DMS79 treated with DMSO at 0.1 percent for 48 hours (cell line): ENCODE measurements at regions not wholly inside any gene's neighbourhood (a gene's known extent, or its start where the extent isn't known, plus 50 kb on each side); places are given as distances from the start of the nearest gene placed in this dataset.

Experiments
- DNase-seq: peaks from one replicate; lab custom pipeline; 2025; lab: John Stamatoyannopoulos, UW

DNA sequence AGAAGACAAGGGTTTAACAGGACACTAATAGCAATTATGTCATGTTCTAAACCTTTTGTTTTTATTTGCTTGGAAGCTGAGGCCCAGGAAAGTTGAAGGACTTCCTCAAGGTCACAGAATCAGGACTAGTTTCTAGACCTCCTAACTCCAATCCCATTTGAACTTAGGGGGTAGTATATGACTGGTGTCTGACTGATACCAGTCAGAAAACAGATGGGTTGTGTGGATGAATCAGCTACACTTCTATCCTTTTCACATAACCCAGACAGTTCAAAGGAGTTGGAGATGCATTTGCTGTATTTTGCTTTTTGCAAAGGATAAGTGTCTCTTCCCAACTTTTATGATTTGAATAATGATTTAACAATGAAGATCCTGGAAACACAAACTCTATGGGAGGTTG lies 322.5 kb downstream of the HLX start:
- DNase-seq: no peak

DNA sequence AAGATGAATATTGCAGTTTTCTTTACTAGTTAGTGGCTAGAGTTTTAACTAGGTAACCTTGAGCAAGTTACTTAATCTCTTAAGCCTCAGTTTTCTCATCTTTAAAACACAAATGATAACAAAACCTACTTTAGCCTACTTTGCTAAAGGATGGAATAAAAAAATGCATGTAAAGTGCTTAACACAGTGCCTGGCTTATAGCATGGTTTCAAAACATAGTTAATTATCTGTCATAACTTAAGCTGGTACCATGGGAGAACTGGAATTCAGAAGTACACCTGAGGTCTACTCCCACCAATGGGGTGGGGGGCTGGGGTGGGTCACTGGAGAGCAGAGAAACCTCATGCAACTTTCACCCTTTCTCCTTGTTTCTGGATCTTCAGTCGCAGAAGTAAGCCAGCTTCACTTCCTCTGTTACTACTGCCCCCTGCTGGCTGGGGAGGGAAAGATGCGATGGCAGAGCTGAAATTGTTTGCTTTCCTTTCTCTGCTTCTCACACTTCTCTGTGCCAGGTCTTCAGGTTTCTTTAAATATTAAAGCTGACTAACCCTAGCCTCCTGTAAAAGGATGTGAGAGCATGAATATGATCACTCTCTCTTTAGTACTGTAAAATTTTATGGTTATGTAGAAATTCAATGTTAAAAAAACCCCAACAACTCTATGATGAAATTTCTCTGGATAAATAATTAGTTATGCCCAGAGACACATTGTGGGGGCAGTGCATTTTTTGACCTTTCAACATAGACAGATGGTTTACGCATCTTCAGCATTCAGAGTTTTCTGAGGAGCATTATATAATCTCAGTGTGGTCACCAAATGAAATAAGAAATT lies 324.2 kb downstream of the HLX start:
- no peak for DNase-seq

DNA sequence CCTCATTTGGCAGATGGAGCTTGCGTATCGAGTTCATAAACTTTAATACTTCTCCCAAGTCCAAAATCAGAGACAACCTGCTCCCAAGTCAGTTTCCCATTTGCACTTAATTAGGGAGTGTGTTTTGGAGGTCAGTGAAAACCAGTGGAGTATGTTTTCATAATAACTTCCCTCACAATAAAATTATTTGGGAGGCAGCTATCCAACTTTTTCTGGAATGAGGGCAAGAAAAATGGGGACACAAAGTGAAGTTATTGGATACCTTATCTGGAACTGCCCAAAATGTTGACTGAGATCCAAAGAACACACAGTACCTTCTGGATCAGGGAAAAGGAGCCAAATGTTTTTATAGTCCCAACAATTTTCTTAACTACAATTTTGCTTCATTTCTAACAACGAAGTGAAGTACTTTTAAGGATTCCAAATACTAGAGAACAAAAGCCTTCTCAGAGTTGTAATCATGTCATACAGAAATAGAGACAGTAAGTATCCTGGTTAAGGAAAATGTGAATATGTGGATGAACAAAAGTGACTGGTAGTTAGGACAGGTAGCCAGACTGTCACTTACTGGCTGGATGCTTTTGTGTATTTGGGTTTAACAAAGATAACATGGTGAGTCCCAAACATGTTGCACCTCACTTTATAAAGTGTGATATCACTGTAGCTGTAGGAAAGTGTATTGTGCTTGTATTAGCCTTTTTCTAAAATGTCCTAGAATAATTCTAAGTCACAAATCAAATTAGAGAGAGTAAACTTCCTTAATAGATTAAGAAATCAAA lies 325.0 kb downstream of the HLX start:
- DNase-seq: no peak

DNA sequence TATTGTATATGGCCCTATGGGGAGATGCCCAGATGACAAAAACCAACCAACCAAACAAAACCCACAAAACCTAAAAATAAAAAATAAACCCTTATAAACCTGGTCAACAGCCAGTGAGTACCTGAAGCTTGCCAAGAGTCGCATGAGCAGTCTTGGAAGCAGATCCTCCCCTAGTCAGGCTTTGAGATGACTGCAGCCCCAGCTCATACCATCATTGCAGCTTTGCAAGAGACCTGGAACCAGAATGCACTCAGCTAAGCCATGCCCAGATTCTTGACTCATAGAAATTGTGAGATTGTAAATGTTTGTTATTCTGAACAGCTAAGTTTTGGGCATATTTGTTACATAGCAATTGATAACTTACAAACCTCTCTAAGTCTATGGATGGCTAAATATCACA lies 326.8 kb downstream of the HLX start:
- DNase-seq: no peak

DNA sequence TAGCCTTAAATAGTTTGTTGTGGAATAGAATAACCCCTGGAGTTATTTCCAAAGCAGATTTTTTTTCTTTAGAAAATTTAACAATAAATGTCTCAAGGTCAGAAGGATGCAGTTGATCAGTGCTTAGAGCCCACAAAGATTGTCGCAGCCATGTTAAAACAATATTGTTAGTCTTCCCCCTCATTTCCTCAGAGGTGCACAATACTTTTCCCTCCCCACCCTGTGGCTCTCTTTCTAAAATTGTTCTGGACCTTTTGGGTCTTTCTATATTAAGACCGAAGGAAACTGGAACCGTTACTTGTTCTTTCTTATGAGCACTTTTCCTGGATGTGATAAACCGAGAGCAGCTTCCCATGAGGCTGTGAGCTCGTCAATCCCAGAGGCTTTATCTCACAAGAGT lies 333.7 kb downstream of the HLX start:
- no peak for DNase-seq

DNA sequence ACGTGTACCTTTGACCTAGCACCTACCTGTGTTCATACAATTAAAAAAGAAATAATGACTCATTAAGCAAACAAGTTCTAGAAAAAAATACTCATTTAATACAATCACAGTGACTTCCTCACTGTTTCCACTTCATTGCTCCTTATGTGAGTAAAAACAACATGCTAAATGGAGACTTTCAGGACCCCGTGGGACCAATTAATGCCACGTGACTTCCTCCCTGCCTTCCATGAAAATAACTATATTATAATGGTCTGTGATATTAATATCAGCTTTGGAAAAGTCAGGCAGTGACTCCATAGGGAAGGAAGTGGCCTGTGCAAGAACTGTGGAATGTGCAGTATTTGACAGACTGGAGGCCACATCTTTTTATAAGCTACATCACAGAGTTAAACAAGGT lies 337.8 kb downstream of the HLX start:
- DNase-seq: no peak

DNA sequence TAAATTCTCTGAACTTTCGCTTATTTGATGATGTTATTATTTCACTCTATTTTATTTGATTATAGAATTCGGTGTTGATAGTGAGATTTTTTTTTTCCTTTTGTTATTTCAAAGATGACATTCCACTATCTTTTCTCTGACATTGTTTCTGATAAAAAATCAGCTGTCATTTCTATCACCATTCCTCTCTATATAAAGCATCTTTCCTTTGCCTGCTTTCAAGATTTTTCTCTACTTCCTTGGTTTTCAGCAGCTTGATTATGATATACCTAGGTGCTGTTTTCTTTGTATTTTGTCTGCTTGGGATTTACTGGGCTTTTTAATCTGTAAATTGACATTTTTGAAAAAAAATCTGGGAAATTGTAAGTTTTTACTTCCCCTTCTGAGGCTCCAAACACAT lies 344.0 kb downstream of the HLX start:
- DNase-seq: no peak

DNA sequence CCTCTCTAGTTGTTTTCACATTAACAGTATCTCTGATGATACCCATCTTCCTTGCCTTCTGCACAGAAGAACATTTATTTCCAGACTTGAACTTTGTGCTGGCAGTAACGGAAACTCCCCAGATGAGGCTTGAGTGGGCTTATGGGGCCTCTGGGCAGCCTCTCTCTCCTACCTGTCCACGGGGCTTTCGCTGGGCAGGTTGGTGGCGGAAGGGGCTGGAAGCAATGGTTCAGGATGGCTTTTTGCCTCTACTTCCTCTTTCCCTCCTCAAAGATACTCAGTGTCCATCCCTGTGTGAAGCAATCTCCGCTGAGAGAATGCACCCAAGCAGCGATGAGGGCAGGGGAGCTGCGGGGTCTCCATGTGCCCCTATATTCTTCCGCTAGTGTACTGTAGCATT lies 348.2 kb downstream of the HLX start:
- DNase-seq: no peak

DNA sequence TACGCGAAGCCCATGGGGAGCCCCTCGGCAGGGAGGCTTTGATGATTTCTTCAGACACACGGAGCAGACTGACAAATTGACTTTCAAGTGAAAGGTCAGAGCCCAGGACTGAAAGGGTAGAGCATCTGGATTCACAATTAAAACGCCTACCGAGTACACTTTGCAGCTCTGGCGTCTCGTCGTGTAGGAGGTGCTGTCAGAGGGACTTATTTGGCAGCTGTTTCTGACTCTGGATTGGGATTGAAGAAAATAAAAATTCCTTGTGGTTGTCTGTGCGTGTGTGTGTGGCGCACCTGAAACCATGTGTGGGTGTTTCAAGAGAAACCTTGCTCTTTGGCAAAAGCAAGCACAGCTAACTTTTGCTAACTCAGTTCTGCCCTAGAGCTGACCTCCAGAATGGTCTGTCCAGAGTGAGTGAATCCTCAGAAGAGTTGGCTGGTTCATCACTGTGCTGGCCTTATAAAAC lies 348.7 kb downstream of the HLX start:
- DNase-seq: no peak

DNA sequence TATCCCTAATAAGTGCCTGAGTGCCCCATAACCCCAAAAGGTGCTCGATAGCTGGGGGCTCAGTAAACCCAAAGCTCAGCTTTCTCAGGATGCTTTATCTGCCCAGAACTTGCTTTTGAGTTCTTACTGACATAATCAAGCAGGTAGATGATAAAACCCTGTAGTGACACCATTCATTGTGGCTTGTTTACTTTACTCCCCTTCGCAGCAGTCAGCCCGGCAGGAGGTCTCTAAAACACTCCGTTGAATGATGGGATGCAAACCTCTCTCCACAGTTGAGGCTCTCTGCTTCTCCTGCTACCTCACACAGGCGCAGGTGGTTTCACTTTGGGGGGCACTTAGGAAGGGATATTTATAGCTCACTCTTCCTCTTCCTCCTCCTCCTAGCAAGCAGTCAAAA lies 349.4 kb downstream of the HLX start:
- no peak for DNase-seq

DNA sequence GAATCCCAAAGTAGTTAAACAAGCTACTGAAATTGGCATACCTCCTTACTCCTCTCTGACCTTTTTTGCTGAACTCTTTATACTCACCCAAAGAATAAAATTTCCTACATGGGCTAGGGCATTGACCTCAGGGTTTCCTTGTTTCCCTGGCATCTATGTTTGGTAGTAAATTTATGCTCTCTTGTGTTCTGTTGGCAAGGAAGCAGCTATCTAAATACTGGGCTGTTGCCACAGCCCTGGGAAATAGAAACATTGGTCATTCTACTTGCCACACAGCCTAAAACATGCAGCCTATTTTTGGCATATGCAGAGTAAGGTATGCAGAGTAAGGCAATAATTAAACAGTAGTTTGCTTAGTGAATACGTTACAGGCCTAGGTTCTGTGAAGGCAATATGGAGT lies 351.4 kb downstream of the HLX start:
- no peak for DNase-seq

DNA sequence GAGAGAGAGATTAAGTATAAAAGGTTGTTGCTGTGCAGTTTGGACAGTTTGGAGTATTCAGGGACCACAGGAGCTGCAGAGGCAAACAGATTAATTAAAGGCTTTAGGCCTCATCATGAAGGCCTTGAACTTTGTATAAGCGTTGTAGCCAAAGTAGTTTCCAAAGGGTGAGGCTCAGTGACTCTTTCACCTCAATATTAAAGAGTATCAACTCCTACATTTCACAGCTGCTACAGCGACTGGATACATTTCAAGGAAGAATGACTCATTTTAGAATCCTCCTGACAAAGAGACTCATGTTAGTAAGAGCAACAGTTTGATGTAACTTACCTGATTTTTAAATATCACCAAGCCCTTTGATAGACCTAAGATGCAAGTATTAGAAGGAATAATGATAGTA lies 355.5 kb downstream of the HLX start:
- no peak for DNase-seq

DNA sequence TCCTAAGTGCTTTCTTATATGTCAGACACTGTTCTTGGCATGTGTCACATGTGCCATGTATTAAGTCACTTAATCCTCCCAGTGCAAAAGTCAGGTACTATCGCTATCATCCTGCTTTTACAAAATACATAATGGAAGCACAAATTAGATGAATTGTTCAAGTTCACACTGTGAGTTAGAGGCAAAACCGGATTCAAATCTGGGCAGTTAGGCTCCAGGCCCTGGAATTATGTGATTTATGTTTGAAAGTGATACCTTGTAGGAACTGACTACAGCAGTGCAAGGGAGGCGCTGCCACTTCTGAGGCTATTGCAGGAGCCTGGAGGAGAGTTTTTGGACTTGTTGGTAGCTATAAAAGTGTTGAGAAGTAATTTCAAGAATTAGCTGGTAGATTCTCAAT lies 358.3 kb downstream of the HLX start:
- no peak for DNase-seq

DNA sequence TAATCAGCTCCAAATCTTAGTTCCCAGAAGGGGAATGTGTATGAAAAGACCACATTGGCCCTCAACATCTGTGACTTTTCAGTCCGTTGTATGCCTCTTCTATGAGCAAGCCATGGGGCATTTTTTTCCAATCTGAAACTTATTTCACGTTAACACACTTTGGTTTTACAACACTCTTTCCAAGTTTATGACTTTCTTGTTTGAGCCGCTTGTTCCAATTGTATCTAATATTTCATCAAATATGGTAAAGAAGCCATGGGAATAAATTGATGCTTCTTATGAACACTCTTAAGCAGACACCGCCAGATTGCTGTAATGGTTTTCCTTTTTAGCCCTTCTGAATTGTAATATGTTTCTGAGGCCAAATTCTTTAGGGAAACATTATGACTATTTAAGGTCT lies 359.9 kb downstream of the HLX start:
- DNase-seq: no peak

DNA sequence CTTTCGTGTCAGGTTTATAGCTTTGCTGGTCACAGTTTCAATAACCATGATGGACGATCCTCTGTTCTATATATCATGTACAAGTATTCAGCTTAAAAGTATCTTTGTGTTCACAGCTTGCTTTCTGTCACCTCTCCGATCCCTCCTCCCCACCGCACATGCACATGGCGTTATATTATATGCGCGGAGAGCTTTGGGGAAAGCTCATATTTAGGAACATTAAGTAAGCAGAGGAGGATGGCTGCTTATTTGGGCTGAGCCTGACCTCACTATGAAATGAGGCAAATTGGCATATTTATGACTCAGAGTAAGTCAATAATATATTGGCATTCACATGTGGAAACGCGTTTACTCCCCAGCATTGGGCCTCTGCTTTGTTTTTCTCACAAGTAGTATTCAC lies 360.5 kb downstream of the HLX start:
- no peak for DNase-seq

DNA sequence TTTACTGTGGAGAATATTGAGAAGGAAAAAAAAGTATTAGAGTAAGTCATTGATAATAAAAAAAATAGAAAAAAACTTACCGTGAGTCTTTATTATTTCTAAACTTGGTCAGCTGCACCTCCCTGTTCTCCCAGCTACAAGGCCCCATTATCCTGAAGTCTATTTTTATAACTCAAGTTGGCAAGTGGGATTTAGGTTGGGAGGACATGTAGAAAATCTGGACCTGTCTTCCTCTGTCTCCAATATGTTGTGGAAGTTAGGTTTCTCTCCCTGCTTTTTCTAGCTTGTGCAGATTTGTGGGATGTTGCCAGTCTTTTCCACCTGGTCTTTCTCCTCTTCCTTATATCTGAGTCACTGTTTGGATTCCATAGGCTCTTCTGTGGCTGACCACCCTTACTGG lies 361.4 kb downstream of the HLX start:
- no peak for DNase-seq

DNA sequence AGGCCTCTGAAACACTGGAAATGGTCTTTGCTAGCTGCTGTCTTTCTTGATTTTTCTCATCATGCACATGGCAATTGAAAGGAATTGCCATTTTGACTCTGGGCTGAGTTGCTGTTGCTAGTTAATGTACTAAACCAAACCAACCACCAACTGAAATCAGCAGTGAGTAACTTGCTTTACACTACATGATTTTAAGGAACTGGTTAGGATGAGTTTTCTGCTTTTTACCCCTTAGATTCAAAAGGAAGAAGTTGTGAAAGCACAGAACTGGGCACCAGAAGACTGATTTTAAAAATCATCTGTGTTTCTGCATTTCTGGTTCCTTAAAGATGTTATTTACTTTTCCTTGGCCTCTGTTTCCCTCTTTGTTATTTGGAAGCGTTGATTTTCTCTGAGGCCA lies 361.9 kb downstream of the HLX start:
- no peak for DNase-seq

DNA sequence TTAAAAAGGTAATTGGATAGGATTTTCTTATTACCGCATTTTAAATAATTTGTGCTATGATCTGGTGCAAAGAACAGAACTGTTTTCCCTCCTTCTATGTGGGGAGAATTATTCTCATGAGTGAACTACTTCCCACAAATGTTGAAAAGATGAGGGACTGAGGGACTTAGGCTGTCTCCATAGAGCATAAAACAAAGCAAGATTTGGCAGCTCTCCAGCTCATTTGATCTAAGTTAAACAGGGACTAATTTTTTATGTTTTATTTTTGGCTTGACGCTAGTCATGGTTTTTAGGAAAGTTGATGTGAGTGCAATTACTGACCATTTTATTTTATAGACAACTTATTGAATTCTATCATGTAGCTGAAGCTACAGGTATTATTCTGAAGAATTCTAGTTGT lies 362.3 kb downstream of the HLX start:
- DNase-seq: no peak

DNA sequence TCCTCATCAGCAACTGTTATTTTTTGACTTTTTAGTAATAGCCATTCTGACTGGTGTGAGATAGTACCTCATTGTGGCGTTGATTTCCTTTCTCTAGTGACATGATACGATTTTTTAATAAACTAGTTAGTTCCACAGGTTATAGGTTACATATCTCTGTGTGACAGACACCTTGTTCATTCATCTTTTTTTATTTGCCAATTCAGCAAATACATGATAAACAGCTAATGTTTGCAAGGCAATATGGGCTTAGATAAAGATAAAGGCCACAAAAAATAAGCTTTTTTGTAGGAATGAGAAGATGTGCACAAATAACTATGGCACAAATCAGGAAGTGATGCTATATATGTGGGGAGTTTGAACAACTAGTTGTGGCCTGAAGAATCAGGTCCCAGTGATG lies 366.8 kb downstream of the HLX start:
- DNase-seq: no peak

DNA sequence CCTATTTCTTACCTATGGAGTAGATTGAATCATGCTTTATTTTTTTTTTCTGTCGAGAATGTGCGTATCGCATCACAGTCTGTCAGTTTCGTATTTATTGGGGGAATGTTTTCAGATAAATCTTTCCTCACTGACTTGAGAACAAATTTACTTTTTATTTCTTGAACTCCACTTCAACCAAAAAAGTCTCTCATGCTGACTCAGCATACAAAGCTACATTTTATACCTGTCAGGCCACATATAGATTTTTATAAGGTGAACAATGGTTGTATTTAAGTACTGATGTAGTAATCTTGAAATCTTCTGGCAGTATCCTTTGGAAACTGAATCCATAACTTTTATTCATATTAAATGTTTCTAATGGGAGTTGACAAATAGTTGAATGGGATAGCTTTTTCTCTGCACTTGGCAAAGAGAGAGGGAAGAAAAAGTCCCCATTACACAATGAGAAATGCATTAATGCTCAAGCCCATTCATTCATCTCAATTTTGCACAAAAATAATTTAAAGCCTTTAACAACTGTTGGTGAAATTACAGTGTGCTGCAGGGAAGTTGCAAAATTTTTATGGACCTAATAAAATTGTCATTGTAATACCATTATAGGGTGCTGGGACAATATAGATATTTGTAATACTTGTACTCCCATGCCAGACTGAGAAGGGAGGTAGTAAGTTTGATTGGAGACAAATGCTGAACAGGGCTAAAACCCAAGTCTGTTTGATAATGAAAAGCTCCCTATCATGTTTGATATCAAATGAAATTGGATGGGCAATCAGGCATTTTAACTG lies 367.6 kb downstream of the HLX start:
- DNase-seq: no peak

DNA sequence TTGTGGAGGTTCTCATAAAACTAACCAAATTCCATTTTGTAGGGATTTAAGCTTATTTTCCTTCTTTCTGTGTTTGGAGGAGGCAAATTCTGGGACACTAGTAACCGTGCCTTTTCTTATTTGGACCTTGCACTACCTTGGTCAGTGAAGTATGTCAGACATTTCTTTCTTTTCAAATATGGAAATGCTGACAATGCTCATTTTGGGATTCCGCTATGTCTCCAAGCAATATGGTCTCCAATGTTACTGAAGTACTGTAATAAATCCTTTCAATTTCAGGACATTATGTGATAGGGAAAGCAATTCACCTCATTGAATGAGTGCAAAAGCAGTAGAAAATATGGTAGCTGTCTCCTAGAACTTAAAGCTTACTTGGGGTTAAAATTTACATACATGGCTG lies 372.3 kb downstream of the HLX start:
- DNase-seq: no peak

DNA sequence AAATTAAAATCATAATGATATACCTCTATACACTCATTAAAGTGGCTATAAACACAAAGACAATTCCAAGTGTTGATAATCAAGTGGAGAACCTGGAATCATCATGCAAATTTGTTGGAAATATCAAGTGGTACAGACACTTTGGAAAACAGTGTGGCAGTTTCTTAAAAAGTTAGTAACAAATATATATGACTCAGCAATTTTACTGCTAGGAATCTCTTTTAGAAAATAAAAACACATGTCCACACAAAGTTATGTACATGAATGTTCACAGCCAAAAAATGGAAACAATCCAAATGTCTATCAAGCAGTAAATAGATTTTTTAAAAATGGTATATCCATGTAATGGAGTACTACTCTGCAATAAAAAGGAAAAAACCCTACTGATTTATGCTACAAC lies 375.6 kb downstream of the HLX start:
- no peak for DNase-seq

DNA sequence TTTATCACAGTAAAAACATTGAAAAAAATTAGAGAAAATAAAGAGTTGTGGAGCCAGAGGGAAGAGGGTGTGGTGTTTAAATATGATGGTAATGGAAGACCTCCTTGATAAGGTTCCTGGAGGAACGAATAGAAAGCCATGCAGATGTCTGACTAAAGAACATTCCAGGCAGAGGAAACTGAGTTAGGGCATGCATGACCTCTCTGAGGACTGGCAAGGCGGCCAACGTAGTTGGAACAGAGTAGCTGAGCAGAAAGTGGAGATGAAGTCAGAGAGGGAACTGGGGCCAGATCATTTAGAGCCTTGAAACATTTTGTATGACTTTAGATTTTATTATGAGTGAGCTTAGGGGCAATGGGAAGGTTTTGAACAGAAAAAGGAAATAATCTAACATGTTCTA lies 377.5 kb downstream of the HLX start:
- no peak for DNase-seq
